ENCODE measurements at regions not wholly inside any gene's neighbourhood (a gene's known extent, or its start where the extent isn't known, plus 50 kb on each side); places are given as distances from the start of the nearest gene placed in this dataset.

GRCh38 chr1:96306809-96307560 is 414.6 kb upstream of the PTBP2 start:
- peak; percentile 71 for DNase-seq (ENCODE audit: low spot score)

- DNase-seq (ENCODE audit: low spot score) = no peak
These were observed 413.3 kb upstream of the PTBP2 start for GRCh38 chr1:96308314-96308713.

- peak; percentile 28 for DNase-seq (ENCODE audit: low spot score)
These were observed 411.8 kb upstream of the PTBP2 start for GRCh38 chr1:96309783-96310182.

- peak; percentile 32 for DNase-seq (ENCODE audit: low spot score)
These were observed 408.4 kb upstream of the PTBP2 start for GRCh38 chr1:96313216-96313615.

- DNase-seq (ENCODE audit: low spot score) = no peak
These were observed 392.5 kb upstream of the PTBP2 start for GRCh38 chr1:96329121-96329520.

GRCh38 chr1:96331596-96331995 is 390.0 kb upstream of the PTBP2 start:
- DNase-seq (ENCODE audit: low spot score) = no peak

- no peak for DNase-seq (ENCODE audit: low spot score)
These were observed 387.9 kb upstream of the PTBP2 start for GRCh38 chr1:96333522-96334235.

GRCh38 chr1:96334236-96334557 is 387.4 kb upstream of the PTBP2 start:
- DNase-seq (ENCODE audit: low spot score) = no peak

- DNase-seq (ENCODE audit: low spot score) = no peak
These were observed 383.0 kb upstream of the PTBP2 start for GRCh38 chr1:96338622-96339021.

GRCh38 chr1:96340686-96341085 is 380.9 kb upstream of the PTBP2 start:
- DNase-seq (ENCODE audit: low spot score) = no peak

GRCh38 chr1:96346719-96347118 is 374.9 kb upstream of the PTBP2 start:
- no peak for DNase-seq (ENCODE audit: low spot score)

GRCh38 chr1:96349896-96350295 is 371.7 kb upstream of the PTBP2 start:
- DNase-seq (ENCODE audit: low spot score) = no peak

- DNase-seq (ENCODE audit: low spot score) = no peak
These were observed 368.9 kb upstream of the PTBP2 start for GRCh38 chr1:96352733-96353132.

GRCh38 chr1:96355521-96355920 is 366.1 kb upstream of the PTBP2 start:
- no peak for DNase-seq (ENCODE audit: low spot score)

- DNase-seq (ENCODE audit: low spot score) = no peak
These were observed 365.6 kb upstream of the PTBP2 start for GRCh38 chr1:96355961-96356360.

GRCh38 chr1:96357141-96357765 is 364.3 kb upstream of the PTBP2 start:
- DNase-seq (ENCODE audit: low spot score) = no peak

GRCh38 chr1:96358057-96358456 is 363.5 kb upstream of the PTBP2 start:
- DNase-seq (ENCODE audit: low spot score) = no peak

- no peak for DNase-seq (ENCODE audit: low spot score)
These were observed 361.4 kb upstream of the PTBP2 start for GRCh38 chr1:96360036-96360795.

- no peak for DNase-seq (ENCODE audit: low spot score)
These were observed 360.2 kb upstream of the PTBP2 start for GRCh38 chr1:96361271-96361856.

- DNase-seq (ENCODE audit: low spot score) = no peak
These were observed 359.6 kb upstream of the PTBP2 start for GRCh38 chr1:96361961-96362360.

GRCh38 chr1:96362623-96363022 is 359.0 kb upstream of the PTBP2 start:
- peak; percentile 85 for DNase-seq (ENCODE audit: low spot score)

- no peak for DNase-seq (ENCODE audit: low spot score)
These were observed 357.8 kb upstream of the PTBP2 start for GRCh38 chr1:96363826-96364225.

All from GM03348 (cell line).